Endothelial cell of umbilical vein (primary cell): ENCODE measurements at regions not wholly inside any gene's neighbourhood (a gene's known extent, or its start where the extent isn't known, plus 50 kb on each side); places are given as distances from the start of the nearest gene placed in this dataset.

Experiments
- BruUV-seq: library from RNA; stranded (reverse); fragments of 400-500 nt; replicated peaks from 2 replicates; lab custom pipeline; 2021; lab: Mats Ljungman, UMichigan
- CTCF ChIA-PET: fragments of 300-600, 350-600 bp; sonication (Branson Sonifier 250); formaldehyde crosslinking; loops from one replicate; lab custom pipeline; 2021; ENCODE audit warnings: antibody characterized with exemption, inconsistent platforms; lab: Charles Lee
- POLR2A ChIA-PET: fragments of 300-600, 350-600 bp; sonication (Branson Sonifier 250); formaldehyde crosslinking; loops from one replicate; lab custom pipeline; 2021; ENCODE audit warnings: antibody characterized with exemption, inconsistent platforms; lab: Charles Lee
- DNase-seq: peaks from one replicate; pipeline ENCODE4 v3.0.0-alpha.2; 2011; ENCODE audit warnings: low read depth, low spot score
- FAIRE-seq: peaks from 2 replicates; lab custom pipeline; 2011; peaks lifted over from hg19 to GRCh38; lab: Jason Lieb, UNC
- H2AFZ ChIP-seq: 2 replicates; pipeline ENCODE4 v1.6.0; 2012; ENCODE audit warnings: low read depth, low read length, control low read depth, inconsistent platforms
- H3K27ac ChIP-seq: 2 replicates; pipeline ENCODE4 v1.5.1; 2011; ENCODE audit warnings: low read depth, mild to moderate bottlenecking, control low read depth, low read length, moderate library complexity; ENCODE audit not compliant: insufficient read depth
- H3K27me3 ChIP-seq, 2 experiments: 2 replicates each; pipeline versions ENCODE4 v1.6.0 to v1.6.1; 2011; ENCODE audit warnings: low read length in 2 of 2, mixed read lengths in 1 of 2; ENCODE audit not compliant: control insufficient read depth in 2 of 2, insufficient read depth in 2 of 2
- H3K36me3 ChIP-seq, 2 experiments: 2 replicates in 1 of 2; 3 replicates in 1 of 2; pipeline ENCODE4 v1.5.1; 2011; ENCODE audit warnings: low read length in 2 of 2, mild to moderate bottlenecking in 1 of 2, moderate library complexity in 1 of 2; ENCODE audit not compliant: control insufficient read depth in 2 of 2, insufficient read depth in 2 of 2; ENCODE audit errors: extremely low read depth in 1 of 2
- H3K4me1 ChIP-seq: 3 replicates; pipeline ENCODE4 v1.5.1; 2011; ENCODE audit warnings: mild to moderate bottlenecking, low read length; ENCODE audit not compliant: control insufficient read depth, insufficient read depth; ENCODE audit errors: extremely low read depth
- H3K4me2 ChIP-seq: 2 replicates; pipeline ENCODE4 v1.6.1; 2011; ENCODE audit warnings: low read length, control low read depth, mixed read lengths; ENCODE audit not compliant: insufficient read depth
- H3K4me3 ChIP-seq, 3 experiments: fragments of 200-600 bp in 1 of 3; sonication (generic), shearing (Covaris generic) in 1 of 3; replicated peaks in 1 of 3; 2 replicates each; pipeline ENCODE4 v1.5.1; 2011 to 2016; ENCODE audit warnings: control low read depth in 3 of 3, low read length in 3 of 3, mild to moderate bottlenecking in 2 of 3, inconsistent platforms in 1 of 3, low read depth in 1 of 3, moderate library complexity in 1 of 3; ENCODE audit not compliant: insufficient read depth in 1 of 3
- H3K79me2 ChIP-seq: 2 replicates; pipeline ENCODE4 v1.6.0; 2012; ENCODE audit warnings: low read length, inconsistent platforms; ENCODE audit not compliant: control insufficient read depth, insufficient read depth
- H3K9ac ChIP-seq: replicated peaks from 2 replicates; pipeline ENCODE3; 2011; ENCODE audit warnings: low read length, control low read depth; ENCODE audit not compliant: insufficient read depth; ENCODE audit errors: extremely low read depth
- H3K9me1 ChIP-seq: replicated peaks from 3 replicates; pipeline ENCODE4 v1.6.0; 2011; ENCODE audit warnings: mild to moderate bottlenecking, low read length; ENCODE audit not compliant: control insufficient read depth, insufficient read depth; ENCODE audit errors: extremely low read depth
- H3K9me3 ChIP-seq: replicated peaks from 2 replicates; pipeline ENCODE4 v1.5.1; 2012; ENCODE audit warnings: low read length, inconsistent platforms; ENCODE audit not compliant: control insufficient read depth, insufficient read depth
- H4K20me1 ChIP-seq: replicated peaks from 2 replicates; pipeline ENCODE3; 2011; ENCODE audit warnings: mild to moderate bottlenecking, low read length; ENCODE audit not compliant: control insufficient read depth, insufficient read depth; ENCODE audit errors: extremely low read depth
- EZH2 ChIP-seq: IDR thresholded peaks from 2 replicates; pipeline ENCODE4 v1.6.1; 2012; ENCODE audit warnings: borderline replicate concordance, low read depth, mild to moderate bottlenecking, moderate library complexity, low read length, inconsistent platforms; ENCODE audit not compliant: severe bottlenecking
- FOS ChIP-seq: IDR thresholded peaks from 2 replicates; pipeline ENCODE4 v1.6.1; 2011; ENCODE audit warnings: mild to moderate bottlenecking, low read length, moderate library complexity, borderline replicate concordance; ENCODE audit not compliant: insufficient read depth
- GATA2 ChIP-seq: IDR thresholded peaks from 2 replicates; pipeline ENCODE4 v1.7.0; 2011; ENCODE audit warnings: low read depth, mild to moderate bottlenecking, moderate library complexity, mixed read lengths, low read length; ENCODE audit not compliant: insufficient read length, insufficient read depth
- JUN ChIP-seq: IDR thresholded peaks from 2 replicates; pipeline ENCODE4 v1.6.1; 2011; ENCODE audit warnings: borderline replicate concordance, low read depth; ENCODE audit not compliant: insufficient read length, insufficient read depth
- MAX ChIP-seq: IDR thresholded peaks from 2 replicates; pipeline ENCODE4 v1.6.1; 2011; ENCODE audit not compliant: insufficient read depth, insufficient read length
- MYC ChIP-seq: IDR thresholded peaks from one replicate; pipeline ENCODE4 v1.6.1; 2011; ENCODE audit warnings: mild to moderate bottlenecking, low read depth, low read length
- POLR2A ChIP-seq: IDR thresholded peaks from 2 replicates; pipeline ENCODE4 v1.6.1; 2012; ENCODE audit warnings: low read depth, mild to moderate bottlenecking, control low read depth, low read length
- POLR2AphosphoS5 ChIP-seq: IDR thresholded peaks from 2 replicates; pipeline ENCODE4 v1.6.1; 2012; ENCODE audit warnings: low read depth, mild to moderate bottlenecking, control low read depth, low read length, moderate library complexity; ENCODE audit not compliant: insufficient read depth
- dilution Hi-C: fragments of 300-500 bp; cut with MboI; formaldehyde crosslinking; loops from one replicate; pipeline ENCODE4 v1.15.0; 2019; ENCODE audit warnings: low sequenced_read_pairs; ENCODE audit not compliant: extremely low pct_ligation_motif_present
- intact Hi-C: fragments of 100-400 bp; cut with micrococcal nuclease; formaldehyde crosslinking; loops from one replicate; pipeline ENCODE4 v1.10.0; 2022
- TF ChIP-seq, protein P1 (sequence below), 2 donors: IDR thresholded peaks; 1 replicate in 1 of 2; 2 replicates in 1 of 2; pipeline ENCODE4 v1.5.1; 2011; ENCODE audit warnings: low read length in 2 of 2, mild to moderate bottlenecking in 2 of 2, moderate library complexity in 2 of 2, control low read depth in 1 of 2, inconsistent platforms in 1 of 2, low read depth in 1 of 2; ENCODE audit not compliant: insufficient read depth in 1 of 2; ENCODE audit errors: extremely low read depth in 1 of 2

GRCh38 chr3:168951884-168952283 lies 711.6 kb downstream of the MECOM start:
- no TSS peak for BruUV-seq
- no peak overlapping the region for H3K9ac ChIP-seq

More at GRCh38 chr3:168951884-168952283, 711.6 kb downstream of the MECOM start:
- no peaks in the 10 kb centered on the region for H3K9me1 ChIP-seq
- no peaks in the 10 kb centered on the region for H3K9me3 ChIP-seq
- no peak overlapping the region for H3K4me3 ChIP-seq
- CTCF ChIA-PET, result interaction anchor here (0.9 to 3.4 kb wide), 57 partner anchors 9 to 820 kb away, joined by 3 to 41 read pairs (median 4); no protein-coding TSS in a partner anchor
- no peaks in the 10 kb centered on the region for H3K79me2 ChIP-seq
- H3K27me3 ChIP-seq, result no peaks in the 10 kb centered on the region
- intact Hi-C loops (loop anchor here (1.0 to 5.0 kb wide), 6 partner anchors 85 to 793 kb away; no protein-coding TSS in a partner anchor), dilution Hi-C loops (no loop called here)
- FAIRE-seq, result no peak
- H4K20me1 ChIP-seq, result no peaks in the 10 kb centered on the region
- no peaks in the 10 kb centered on the region for H3K4me1 ChIP-seq
- H3K4me2 ChIP-seq, result no peak overlapping the region
- H2AFZ ChIP-seq, result no peak overlapping the region
- DNase-seq, result no peak
- no peaks in the 10 kb centered on the region for H3K36me3 ChIP-seq
- TF ChIP-seq MAX (no peak), POLR2A (no peak), JUN (no peak), MYC (no peak), POLR2AphosphoS5 (no peak), EZH2 (no peak), GATA2 (no peak), FOS (no peak)
- TF ChIP-seq, protein P1, sequence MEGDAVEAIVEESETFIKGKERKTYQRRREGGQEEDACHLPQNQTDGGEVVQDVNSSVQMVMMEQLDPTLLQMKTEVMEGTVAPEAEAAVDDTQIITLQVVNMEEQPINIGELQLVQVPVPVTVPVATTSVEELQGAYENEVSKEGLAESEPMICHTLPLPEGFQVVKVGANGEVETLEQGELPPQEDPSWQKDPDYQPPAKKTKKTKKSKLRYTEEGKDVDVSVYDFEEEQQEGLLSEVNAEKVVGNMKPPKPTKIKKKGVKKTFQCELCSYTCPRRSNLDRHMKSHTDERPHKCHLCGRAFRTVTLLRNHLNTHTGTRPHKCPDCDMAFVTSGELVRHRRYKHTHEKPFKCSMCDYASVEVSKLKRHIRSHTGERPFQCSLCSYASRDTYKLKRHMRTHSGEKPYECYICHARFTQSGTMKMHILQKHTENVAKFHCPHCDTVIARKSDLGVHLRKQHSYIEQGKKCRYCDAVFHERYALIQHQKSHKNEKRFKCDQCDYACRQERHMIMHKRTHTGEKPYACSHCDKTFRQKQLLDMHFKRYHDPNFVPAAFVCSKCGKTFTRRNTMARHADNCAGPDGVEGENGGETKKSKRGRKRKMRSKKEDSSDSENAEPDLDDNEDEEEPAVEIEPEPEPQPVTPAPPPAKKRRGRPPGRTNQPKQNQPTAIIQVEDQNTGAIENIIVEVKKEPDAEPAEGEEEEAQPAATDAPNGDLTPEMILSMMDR (IDR thresholded peaks at IDR 0.05; ENCODE audit: extremely low read depth in 1 of 2, insufficient read depth in 1 of 2, low read depth in 1 of 2, low read length in 2 of 2), result no peak
- no peak overlapping the region for H3K27ac ChIP-seq
- POLR2A ChIA-PET, result no interaction called here
